RWPE1 (cell line): ENCODE measurements at regions not wholly inside any gene's neighbourhood (a gene's known extent, or its start where the extent isn't known, plus 50 kb on each side); places are given as distances from the start of the nearest gene placed in this dataset.
"Not testable (repeated sequence)": the region's sequence is repeated elsewhere in the genome, so short reads cannot be mapped to it uniquely, and the experiment has no call there.

Source experiments
- CTCF ChIA-PET: fragments of 350-600 bp; sonication (Branson Sonifier 250); formaldehyde crosslinking; extraction: SDS; loops from one replicate; lab custom pipeline; 2021; lab: Yijun Ruan, JAX
- POLR2A ChIA-PET: fragments of 400-600 bp; formaldehyde crosslinking; extraction: SDS; loops from one replicate; lab custom pipeline; 2020; ENCODE audit warnings: antibody characterized with exemption; ENCODE audit not compliant: low non-redundant PET; lab: Yijun Ruan, JAX
- DNase-seq: peaks from one replicate; pipeline ENCODE4 v3.0.0; 2012; ENCODE audit warnings: low spot score
- H3K27ac ChIP-seq: fragments of 450-650 bp; 2 replicates; pipeline ENCODE4 v1.5.1; 2017
- TF ChIP-seq, protein P1 (sequence below): fragments of 450-650 bp; conservative IDR thresholded peaks from 2 replicates; pipeline ENCODE4 v1.5.1; 2017; ENCODE audit warnings: low read depth, mild to moderate bottlenecking

DNA sequence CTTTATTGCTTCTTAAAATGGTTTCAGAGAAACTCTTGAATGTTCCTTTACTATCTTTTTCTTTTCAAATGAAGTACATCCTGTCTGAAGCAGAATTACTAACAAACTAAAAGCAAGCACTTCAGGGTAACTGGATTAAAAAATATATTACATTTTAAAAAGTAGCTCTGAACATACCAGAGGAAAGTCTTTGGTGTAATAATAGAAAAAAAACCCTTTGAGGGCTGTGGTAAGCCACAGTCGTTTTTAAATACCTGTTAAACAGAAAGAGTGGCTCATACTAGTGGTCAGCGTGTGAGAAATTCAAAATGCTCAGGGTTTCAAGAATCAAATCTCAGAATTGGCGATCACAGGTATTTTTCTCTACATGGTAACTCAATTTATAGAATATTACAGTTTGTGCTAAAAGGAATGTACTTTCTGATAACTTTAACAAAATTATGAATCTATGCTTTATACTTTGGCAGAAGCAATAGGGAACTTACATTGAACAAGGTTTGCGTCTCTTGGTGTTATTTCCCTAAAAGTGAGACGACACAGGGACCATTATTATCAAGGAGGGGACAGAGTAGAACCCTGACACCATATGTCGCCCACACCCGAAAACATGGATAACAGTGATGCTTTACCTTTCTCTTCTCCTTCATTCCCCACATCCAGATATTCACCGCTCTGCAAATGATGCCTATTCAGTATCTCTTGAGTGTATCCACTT is 97.0 kb upstream of the DPH5 start:
- H3K27ac ChIP-seq = no peak overlapping the region
- TF ChIP-seq, protein P1, sequence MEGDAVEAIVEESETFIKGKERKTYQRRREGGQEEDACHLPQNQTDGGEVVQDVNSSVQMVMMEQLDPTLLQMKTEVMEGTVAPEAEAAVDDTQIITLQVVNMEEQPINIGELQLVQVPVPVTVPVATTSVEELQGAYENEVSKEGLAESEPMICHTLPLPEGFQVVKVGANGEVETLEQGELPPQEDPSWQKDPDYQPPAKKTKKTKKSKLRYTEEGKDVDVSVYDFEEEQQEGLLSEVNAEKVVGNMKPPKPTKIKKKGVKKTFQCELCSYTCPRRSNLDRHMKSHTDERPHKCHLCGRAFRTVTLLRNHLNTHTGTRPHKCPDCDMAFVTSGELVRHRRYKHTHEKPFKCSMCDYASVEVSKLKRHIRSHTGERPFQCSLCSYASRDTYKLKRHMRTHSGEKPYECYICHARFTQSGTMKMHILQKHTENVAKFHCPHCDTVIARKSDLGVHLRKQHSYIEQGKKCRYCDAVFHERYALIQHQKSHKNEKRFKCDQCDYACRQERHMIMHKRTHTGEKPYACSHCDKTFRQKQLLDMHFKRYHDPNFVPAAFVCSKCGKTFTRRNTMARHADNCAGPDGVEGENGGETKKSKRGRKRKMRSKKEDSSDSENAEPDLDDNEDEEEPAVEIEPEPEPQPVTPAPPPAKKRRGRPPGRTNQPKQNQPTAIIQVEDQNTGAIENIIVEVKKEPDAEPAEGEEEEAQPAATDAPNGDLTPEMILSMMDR = no peak
- ChIA-PET POLR2A (no interaction called here), CTCF (no interaction called here)
- DNase-seq = no peak

DNA sequence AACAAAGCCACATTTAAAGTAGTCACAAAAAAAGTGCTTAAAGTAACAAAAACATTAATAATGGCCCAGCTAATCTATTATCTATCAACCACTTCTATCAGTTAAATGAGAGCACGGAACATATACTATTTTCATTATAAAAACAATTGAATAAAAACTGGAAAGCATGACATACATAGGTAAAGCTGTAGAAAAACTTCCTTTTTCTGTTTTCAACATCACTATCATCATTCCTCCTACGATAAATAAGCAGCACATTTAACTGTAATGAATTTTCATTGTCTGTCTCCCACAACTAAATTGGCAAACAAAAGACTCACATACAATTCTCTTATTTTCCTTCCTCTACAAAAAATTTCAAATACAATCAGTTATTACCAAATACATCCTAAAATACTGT is 96.4 kb upstream of the DPH5 start:
- CTCF ChIA-PET = no interaction called here
- H3K27ac ChIP-seq = no peak overlapping the region
- POLR2A ChIA-PET = no interaction called here
- DNase-seq = no peak
- TF ChIP-seq, protein P1 = no peak

DNA sequence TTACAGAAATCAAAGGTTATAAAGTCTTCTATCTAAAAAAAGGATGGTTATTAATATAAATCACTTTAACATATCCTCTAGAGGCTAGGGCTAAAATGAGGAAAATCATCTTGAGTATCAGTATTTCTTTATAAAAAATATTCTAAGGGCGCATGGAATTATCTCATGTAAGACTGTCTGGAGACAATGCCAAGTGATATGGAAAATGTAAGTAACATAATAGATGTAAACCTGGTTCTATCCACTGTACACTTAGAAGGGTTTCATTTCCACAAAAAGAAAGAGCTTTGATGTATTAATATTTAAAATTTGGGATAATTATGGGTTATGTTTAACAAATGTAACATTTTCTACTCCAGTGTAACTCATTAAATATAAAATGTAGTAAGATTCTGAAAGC is 95.9 kb upstream of the DPH5 start:
- CTCF ChIA-PET = no interaction called here
- DNase-seq = no peak
- H3K27ac ChIP-seq = no peak overlapping the region
- POLR2A ChIA-PET = no interaction called here
- TF ChIP-seq, protein P1 = no peak

- POLR2A ChIA-PET = no interaction called here
- TF ChIP-seq, protein P1 = no peak
- H3K27ac ChIP-seq = no peak overlapping the region
- no peak for DNase-seq
- CTCF ChIA-PET = no interaction called here
Observed at GRCh38 chr1:101120868-101121267, 95.3 kb upstream of the DPH5 start.

DNA sequence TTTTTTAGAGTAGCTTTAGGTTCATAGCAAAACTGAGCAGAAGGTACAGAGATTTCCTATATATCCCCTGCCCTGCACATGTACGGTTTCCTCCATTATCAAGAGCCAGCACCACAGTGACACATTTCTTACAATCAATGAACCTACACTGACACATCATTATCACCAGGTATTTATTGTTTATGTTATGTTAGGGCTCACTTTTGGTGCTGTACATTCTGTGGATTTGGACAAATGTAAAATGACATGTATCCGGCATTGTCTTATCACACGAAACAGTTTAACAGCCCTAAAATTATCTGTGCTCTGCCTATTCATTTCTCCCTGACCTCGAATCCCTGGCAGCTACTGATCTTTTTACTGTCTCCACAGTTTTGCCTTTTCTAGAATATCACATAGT is 93.7 kb upstream of the DPH5 start:
- DNase-seq = no peak
- CTCF ChIA-PET = no interaction called here
- no peak overlapping the region for H3K27ac ChIP-seq
- TF ChIP-seq, protein P1 = no peak
- POLR2A ChIA-PET = no interaction called here

DNA sequence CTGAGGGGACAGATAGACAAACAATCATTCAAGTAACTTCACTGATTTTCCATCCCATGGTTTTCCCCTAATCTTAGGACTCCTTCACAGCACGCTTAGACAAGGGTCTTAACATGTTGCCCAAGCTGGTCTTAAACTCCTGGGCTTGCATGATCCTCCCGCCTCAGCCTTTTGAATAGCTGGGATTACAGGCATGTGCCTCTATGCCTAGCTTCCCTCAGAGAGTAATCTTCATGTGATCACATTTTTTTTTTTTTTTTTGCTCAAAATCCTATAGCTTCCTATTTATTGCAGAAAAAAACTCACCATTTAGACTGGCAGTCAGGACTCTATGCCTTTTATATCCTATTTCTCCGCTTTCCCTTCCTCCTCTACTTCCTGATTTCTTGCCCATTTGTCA is 90.4 kb upstream of the DPH5 start:
- H3K27ac ChIP-seq = no peak overlapping the region
- CTCF ChIA-PET = interaction anchor here (0.7 kb wide), 1 partner anchor 713 kb away, joined by 3 read pairs; no protein-coding TSS in a partner anchor
- no peak for DNase-seq
- TF ChIP-seq, protein P1 = no peak
- POLR2A ChIA-PET = no interaction called here

DNA sequence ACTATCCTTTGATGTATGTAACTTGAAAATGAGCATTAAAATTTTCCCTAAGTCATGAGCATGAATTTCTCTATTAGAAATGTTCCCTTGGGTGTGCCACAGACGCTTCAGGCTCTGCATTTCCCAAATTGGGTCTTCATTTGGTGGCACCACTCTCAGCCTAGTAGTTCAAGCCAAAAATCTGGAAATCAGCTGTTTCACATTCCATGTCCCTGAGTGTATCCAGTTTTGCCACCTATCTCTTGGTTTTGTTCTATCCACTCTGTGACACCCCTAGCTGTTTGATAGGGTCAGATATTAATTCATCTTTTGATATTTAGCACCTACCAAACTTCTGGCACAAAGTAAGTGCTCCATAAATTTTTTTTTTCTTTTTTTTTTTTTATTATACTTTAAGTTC is 89.5 kb upstream of the DPH5 start:
- ChIA-PET POLR2A (no interaction called here), CTCF (no interaction called here)
- DNase-seq = no peak
- no peak overlapping the region for H3K27ac ChIP-seq
- TF ChIP-seq, protein P1 = no peak

DNA sequence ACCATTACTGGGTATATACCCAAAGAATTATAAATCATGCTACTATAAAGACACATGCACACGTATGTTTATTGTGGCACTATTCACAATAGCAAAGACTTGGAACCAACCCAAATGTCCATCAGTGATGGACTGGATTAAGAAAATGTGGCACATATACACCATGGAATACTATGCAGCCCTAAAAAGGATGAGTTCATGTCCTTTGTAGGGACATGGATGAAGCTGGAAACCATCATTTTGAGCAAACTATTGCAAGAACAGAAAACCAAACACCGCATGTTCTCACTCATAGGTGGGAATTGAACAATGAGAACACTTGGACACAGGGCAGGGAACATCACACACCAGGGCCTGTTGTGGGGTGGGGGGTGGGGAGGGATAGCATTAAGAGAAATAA is 88.5 kb upstream of the DPH5 start:
- DNase-seq, CTCF ChIA-PET, POLR2A ChIA-PET, H3K27ac ChIP-seq: not testable (repeated sequence)
